Suprapubic skin (tissue), 3 donors: ENCODE measurements at regions not wholly inside any gene's neighbourhood (a gene's known extent, or its start where the extent isn't known, plus 50 kb on each side); places are given as distances from the start of the nearest gene placed in this dataset.

Experiments
- POLR2A ChIP-seq, 2 donors: fragments of 450-650 bp; IDR thresholded peaks; one replicate each; pipeline ENCODE4 v1.6.1; 2017; ENCODE audit warnings: antibody characterized with exemption in 2 of 2, mild to moderate bottlenecking in 2 of 2, moderate library complexity in 2 of 2
- TF ChIP-seq, protein P1 (sequence below), 2 donors: fragments of 200-600 bp in 1 of 2; fragments of 450-650 bp in 1 of 2; sonication (generic) in 1 of 2; IDR thresholded peaks; one replicate each; pipeline ENCODE4 v1.5.1; 2016 to 2019; ENCODE audit warnings: antibody characterized with exemption in 2 of 2, mild to moderate bottlenecking in 1 of 2, moderate library complexity in 1 of 2

- TF ChIP-seq, protein P1, sequence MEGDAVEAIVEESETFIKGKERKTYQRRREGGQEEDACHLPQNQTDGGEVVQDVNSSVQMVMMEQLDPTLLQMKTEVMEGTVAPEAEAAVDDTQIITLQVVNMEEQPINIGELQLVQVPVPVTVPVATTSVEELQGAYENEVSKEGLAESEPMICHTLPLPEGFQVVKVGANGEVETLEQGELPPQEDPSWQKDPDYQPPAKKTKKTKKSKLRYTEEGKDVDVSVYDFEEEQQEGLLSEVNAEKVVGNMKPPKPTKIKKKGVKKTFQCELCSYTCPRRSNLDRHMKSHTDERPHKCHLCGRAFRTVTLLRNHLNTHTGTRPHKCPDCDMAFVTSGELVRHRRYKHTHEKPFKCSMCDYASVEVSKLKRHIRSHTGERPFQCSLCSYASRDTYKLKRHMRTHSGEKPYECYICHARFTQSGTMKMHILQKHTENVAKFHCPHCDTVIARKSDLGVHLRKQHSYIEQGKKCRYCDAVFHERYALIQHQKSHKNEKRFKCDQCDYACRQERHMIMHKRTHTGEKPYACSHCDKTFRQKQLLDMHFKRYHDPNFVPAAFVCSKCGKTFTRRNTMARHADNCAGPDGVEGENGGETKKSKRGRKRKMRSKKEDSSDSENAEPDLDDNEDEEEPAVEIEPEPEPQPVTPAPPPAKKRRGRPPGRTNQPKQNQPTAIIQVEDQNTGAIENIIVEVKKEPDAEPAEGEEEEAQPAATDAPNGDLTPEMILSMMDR (IDR thresholded peaks at IDR 0.05) = peak in 1 of 2 donors; percentile 71
- no peak for TF ChIP-seq POLR2A (IDR thresholded peaks at IDR 0.05)
Observed at GRCh38 chr14:24710403-24711112, 76.6 kb upstream of the GZMB start.
